Endothelial cell (in vitro differentiated cells): ENCODE measurements at regions not wholly inside any gene's neighbourhood (a gene's known extent, or its start where the extent isn't known, plus 50 kb on each side); places are given as distances from the start of the nearest gene placed in this dataset.

Source experiments
- DNase-seq: peaks from one replicate; pipeline ENCODE4 v3.0.0; 2021; ENCODE audit warnings: low spot score
- H3K27ac Mint-ChIP-seq: one replicate; pipeline ENCODE4 v1.8.0; 2021; ENCODE audit warnings: mixed read lengths, inconsistent platforms; ENCODE audit not compliant: unreplicated experiment
- H3K27me3 Mint-ChIP-seq: one replicate; pipeline ENCODE4 v1.8.0; 2021; ENCODE audit warnings: mild to moderate bottlenecking, moderate library complexity, mixed read lengths, inconsistent platforms; ENCODE audit not compliant: unreplicated experiment
- H3K36me3 Mint-ChIP-seq: one replicate; pipeline ENCODE4 v1.8.0; 2021; ENCODE audit warnings: mild to moderate bottlenecking, low read depth, mixed read lengths, inconsistent platforms; ENCODE audit not compliant: unreplicated experiment
- H3K4me1 Mint-ChIP-seq: one replicate; pipeline ENCODE4 v1.8.0; 2021; ENCODE audit warnings: mild to moderate bottlenecking, mixed read lengths, inconsistent platforms; ENCODE audit not compliant: unreplicated experiment
- H3K4me3 Mint-ChIP-seq: one replicate; pipeline ENCODE4 v1.8.0; 2021; ENCODE audit warnings: mild to moderate bottlenecking, mixed read lengths, inconsistent platforms; ENCODE audit not compliant: unreplicated experiment
- H3K9me3 Mint-ChIP-seq: one replicate; pipeline ENCODE4 v1.8.0; 2021; ENCODE audit warnings: mixed read lengths, inconsistent platforms; ENCODE audit not compliant: unreplicated experiment
- TF ChIP-seq, protein P1 (sequence below): fragments of 200-600 bp; sonication (generic); IDR thresholded peaks from one replicate; pipeline ENCODE4 v1.5.0; 2021; ENCODE audit warnings: antibody characterized with exemption; ENCODE audit not compliant: unreplicated experiment

DNA sequence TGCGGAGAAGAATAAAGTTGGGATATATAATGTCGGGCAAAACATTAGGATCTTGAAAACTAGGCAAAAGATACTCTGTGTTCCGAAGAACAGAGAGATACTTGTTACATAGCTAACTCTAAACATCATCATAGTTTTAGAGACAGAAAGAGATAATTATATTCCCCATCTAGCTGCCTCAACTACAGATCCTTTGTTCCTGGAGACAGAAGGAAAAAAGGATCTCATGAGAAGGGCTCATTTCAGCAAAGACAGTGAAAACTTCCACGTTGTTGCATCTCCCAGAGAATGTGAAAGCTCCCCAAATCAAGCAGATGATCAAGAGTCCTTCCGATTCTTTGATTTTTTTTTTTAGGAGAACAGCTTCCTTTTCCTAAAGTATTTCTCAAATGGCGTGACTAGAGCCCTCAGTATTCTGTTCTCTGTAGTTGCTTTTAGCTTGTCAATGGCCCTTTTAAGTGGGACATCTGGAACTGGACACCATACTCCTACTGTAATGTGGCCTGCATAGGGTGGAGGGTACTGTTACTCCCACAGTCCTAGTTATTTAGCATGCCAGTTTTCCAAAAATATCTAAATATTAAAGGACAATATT, 1048.2 kb downstream of the TTLL7 start:
- Mint-ChIP-seq H3K27ac (no peak overlapping the region), H3K9me3 (no peaks in the 10 kb centered on the region), H3K36me3 (no peaks in the 10 kb centered on the region), H3K4me3 (no peak overlapping the region), H3K27me3 (no peaks in the 10 kb centered on the region), H3K4me1 (no peaks in the 10 kb centered on the region)
- TF ChIP-seq, protein P1, sequence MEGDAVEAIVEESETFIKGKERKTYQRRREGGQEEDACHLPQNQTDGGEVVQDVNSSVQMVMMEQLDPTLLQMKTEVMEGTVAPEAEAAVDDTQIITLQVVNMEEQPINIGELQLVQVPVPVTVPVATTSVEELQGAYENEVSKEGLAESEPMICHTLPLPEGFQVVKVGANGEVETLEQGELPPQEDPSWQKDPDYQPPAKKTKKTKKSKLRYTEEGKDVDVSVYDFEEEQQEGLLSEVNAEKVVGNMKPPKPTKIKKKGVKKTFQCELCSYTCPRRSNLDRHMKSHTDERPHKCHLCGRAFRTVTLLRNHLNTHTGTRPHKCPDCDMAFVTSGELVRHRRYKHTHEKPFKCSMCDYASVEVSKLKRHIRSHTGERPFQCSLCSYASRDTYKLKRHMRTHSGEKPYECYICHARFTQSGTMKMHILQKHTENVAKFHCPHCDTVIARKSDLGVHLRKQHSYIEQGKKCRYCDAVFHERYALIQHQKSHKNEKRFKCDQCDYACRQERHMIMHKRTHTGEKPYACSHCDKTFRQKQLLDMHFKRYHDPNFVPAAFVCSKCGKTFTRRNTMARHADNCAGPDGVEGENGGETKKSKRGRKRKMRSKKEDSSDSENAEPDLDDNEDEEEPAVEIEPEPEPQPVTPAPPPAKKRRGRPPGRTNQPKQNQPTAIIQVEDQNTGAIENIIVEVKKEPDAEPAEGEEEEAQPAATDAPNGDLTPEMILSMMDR: no peak
- DNase-seq: no peak

DNA sequence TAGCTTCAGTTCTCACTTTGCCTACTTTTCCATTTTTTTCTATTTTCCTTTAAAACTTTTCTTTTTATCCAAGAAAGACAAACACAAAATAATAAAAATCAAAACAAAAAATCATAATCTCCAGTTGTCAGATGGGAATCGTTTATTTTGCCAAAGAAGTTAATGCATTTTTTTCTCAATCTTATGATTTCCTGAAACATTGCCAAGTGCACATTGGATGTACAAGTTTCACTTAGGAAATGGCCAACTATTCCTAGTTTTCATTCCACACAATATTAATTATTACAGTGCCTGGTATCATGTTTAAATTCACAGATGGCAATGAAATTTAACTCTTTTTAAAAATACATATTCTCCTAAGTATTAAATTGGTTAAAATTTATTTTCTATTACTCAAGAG, 1050.5 kb downstream of the TTLL7 start:
- H3K36me3 Mint-ChIP-seq: no peaks in the 10 kb centered on the region
- TF ChIP-seq, protein P1: no peak
- no peak overlapping the region for H3K4me3 Mint-ChIP-seq
- H3K4me1 Mint-ChIP-seq: no peaks in the 10 kb centered on the region
- no peaks in the 10 kb centered on the region for H3K9me3 Mint-ChIP-seq
- no peak overlapping the region for H3K27ac Mint-ChIP-seq
- no peak for DNase-seq
- H3K27me3 Mint-ChIP-seq: no peaks in the 10 kb centered on the region

DNA sequence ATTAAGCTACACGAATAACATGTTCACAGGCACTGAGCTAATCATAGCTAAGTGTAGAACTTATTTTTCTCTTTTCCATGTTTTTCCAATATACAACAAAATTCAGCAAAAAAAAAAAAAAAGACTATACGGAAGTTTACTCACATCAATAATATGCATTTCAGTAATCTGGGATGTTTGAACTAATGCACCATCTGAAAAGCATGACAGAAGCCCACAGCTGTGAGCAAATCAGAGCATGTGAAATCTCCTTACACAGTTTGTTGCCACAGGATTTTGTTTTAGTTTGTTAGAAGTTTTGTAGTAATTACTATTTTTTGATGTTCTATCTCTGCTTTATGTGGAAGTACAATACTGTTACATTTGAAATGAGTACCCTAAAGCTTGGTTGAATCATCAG, 1051.7 kb downstream of the TTLL7 start:
- no peaks in the 10 kb centered on the region for H3K36me3 Mint-ChIP-seq
- TF ChIP-seq, protein P1: no peak
- no peak overlapping the region for H3K4me3 Mint-ChIP-seq
- H3K9me3 Mint-ChIP-seq: no peaks in the 10 kb centered on the region
- H3K27me3 Mint-ChIP-seq: no peaks in the 10 kb centered on the region
- H3K27ac Mint-ChIP-seq: no peak overlapping the region
- no peak for DNase-seq
- H3K4me1 Mint-ChIP-seq: no peaks in the 10 kb centered on the region

DNA sequence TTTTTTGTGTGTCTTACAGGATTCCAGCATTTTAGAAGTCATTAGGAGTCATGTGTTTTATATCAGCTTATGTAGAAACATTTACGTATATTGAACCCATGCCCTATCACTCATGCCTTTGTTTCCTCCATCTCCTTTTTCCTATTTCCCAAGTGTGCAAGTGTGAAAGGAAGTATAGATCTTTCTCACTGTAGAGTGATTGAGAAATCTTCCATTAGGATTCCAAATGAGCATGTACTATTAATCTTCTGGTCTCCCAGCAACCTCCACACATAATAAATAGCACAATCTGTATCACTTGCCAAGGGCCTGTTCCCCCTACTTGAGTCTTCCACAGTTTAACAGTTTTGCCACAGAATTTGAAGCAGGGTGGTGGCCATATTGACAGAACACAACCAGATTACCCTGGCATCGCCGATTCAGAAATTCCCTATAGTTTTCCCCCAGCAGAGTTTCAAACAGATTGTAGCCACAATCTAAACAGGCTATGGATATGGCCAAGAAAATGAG, 1052.8 kb downstream of the TTLL7 start:
- DNase-seq: no peak
- no peaks in the 10 kb centered on the region for H3K27me3 Mint-ChIP-seq
- H3K27ac Mint-ChIP-seq: no peak overlapping the region
- H3K9me3 Mint-ChIP-seq: no peaks in the 10 kb centered on the region
- H3K36me3 Mint-ChIP-seq: no peaks in the 10 kb centered on the region
- no peak overlapping the region for H3K4me3 Mint-ChIP-seq
- H3K4me1 Mint-ChIP-seq: no peaks in the 10 kb centered on the region
- TF ChIP-seq, protein P1: no peak

DNA sequence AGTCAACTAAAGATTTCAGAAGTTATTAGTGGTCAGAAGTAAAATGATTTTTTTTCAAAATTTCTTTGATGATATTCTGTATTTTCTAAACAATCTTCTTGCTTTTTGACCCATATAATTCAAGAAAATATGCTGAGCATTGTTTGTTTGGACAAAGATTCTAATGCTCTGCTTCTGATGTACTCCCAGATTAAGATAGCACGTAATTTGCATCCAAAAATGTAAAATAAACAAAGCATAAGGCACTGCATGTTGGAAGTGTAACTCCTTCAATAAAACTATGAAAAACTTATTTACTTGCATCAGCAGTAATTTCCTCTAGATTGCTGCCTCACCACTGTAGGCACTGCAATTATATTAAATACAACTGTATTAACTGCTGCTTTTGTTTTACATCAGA, 1054.1 kb downstream of the TTLL7 start:
- H3K36me3 Mint-ChIP-seq: no peaks in the 10 kb centered on the region
- H3K4me1 Mint-ChIP-seq: no peaks in the 10 kb centered on the region
- H3K27me3 Mint-ChIP-seq: no peaks in the 10 kb centered on the region
- H3K4me3 Mint-ChIP-seq: no peak overlapping the region
- DNase-seq: no peak
- TF ChIP-seq, protein P1: no peak
- no peak overlapping the region for H3K27ac Mint-ChIP-seq
- H3K9me3 Mint-ChIP-seq: no peaks in the 10 kb centered on the region
